GM12875 (cell line): ENCODE measurements at regions not wholly inside any gene's neighbourhood (a gene's known extent, or its start where the extent isn't known, plus 50 kb on each side); places are given as distances from the start of the nearest gene placed in this dataset.

Experiments
- H3K4me3 ChIP-seq: one replicate; pipeline ENCODE4 v1.5.1; 2011; ENCODE audit warnings: low read depth, low read length, control low read depth
- TF ChIP-seq, protein P1 (sequence below): IDR thresholded peaks from 2 replicates; pipeline ENCODE4 v1.5.1; 2011; ENCODE audit warnings: low read depth, mild to moderate bottlenecking, control low read depth, inconsistent platforms, low read length, moderate library complexity, borderline replicate concordance; ENCODE audit not compliant: insufficient read depth

DNA sequence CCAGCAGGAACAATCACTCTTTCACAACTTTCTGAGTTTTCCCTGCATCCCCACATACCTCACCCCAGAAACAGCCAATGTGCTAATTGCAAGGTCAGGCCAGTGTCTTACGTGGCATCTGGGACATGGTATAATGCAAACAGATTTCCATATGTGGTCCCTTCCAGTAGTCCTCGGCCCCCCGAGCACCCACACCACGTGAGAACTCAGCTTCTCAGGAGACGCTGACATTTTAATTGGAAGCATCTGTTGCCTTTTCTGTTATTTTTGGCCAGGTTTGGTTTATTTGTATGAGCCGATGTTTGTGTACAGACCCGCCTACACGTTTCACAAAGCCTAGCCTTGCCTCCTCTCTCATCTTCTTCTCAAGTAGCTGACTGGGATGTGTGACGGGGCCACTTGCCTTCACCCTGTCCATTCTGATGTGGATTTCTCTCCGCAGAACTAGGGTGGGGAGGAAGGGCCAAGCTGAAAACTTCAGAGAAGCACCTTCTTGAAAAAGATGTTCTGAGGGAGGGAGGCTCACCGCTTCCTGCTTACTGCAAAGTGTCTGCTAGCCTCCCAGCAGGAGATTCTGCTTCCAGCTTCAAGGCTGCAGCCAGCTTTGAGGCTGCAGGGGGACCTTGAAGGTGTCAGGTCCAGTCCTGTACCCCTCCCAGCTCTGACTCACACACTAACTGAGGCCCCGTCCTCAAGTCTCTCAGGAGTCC is 109.6 kb upstream of the SLC14A2 start:
- H3K4me3 ChIP-seq, result no peak overlapping the region
- TF ChIP-seq, protein P1, sequence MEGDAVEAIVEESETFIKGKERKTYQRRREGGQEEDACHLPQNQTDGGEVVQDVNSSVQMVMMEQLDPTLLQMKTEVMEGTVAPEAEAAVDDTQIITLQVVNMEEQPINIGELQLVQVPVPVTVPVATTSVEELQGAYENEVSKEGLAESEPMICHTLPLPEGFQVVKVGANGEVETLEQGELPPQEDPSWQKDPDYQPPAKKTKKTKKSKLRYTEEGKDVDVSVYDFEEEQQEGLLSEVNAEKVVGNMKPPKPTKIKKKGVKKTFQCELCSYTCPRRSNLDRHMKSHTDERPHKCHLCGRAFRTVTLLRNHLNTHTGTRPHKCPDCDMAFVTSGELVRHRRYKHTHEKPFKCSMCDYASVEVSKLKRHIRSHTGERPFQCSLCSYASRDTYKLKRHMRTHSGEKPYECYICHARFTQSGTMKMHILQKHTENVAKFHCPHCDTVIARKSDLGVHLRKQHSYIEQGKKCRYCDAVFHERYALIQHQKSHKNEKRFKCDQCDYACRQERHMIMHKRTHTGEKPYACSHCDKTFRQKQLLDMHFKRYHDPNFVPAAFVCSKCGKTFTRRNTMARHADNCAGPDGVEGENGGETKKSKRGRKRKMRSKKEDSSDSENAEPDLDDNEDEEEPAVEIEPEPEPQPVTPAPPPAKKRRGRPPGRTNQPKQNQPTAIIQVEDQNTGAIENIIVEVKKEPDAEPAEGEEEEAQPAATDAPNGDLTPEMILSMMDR, result no peak

DNA sequence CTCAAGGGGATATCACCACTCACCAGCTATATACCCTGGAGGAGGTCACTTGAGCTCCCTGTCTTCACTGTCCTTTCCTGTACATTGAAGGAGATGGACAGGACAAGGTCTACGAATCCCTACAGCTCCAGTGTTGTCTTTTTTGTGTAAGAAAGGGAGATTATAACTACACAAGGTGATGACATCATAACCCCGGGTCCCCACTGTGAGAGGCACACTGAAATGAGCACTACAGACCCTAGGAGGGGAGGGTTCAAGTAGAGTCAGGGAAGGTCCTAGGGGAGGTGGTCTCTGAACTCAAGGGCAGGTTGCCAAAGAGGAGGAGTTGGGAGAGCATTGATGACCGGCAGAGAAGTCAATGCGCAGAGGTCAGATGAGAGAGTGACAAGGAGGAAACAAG is 108.3 kb upstream of the SLC14A2 start:
- TF ChIP-seq, protein P1, result no peak
- H3K4me3 ChIP-seq, result no peak overlapping the region

DNA sequence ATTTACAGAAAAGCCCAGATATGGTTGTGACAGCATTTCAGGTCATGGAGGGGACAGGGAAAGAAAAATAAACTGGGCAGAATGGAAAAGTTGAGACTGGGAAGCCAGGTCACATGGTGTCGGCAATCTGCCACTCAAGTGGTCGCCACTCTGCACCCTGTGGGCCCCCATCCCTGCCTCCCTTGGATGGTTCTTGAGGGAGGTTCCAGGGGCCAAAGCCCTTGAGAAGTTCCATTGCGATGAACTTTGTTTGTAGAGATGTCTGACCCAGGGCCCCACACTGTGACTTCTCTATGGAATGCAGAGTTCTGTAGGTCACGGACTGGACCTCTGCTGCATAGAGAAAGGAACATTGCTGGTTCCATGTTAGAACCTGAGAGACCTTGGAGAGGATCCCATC is 105.7 kb upstream of the SLC14A2 start:
- TF ChIP-seq, protein P1, result no peak
- no peak overlapping the region for H3K4me3 ChIP-seq

DNA sequence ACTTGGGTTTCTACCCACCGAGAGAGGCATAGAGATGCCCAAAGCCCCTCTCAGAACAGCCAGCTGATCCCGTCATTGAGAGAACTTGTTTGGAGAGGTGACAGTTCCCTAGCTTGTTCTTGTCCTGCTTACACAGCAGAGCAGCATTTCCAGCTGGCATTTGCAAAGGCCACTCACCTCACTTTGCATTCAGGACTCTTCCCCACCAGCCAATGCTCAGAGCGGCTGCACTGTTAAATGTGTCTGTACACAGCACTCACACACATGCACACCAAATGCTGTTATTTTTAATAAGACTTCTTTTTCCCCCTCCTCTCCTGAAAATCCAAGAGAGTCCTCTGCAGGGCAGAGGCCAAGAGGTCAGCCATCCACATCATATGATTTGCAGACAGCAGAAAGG is 104.6 kb upstream of the SLC14A2 start:
- TF ChIP-seq, protein P1, result no peak
- H3K4me3 ChIP-seq, result no peak overlapping the region

DNA sequence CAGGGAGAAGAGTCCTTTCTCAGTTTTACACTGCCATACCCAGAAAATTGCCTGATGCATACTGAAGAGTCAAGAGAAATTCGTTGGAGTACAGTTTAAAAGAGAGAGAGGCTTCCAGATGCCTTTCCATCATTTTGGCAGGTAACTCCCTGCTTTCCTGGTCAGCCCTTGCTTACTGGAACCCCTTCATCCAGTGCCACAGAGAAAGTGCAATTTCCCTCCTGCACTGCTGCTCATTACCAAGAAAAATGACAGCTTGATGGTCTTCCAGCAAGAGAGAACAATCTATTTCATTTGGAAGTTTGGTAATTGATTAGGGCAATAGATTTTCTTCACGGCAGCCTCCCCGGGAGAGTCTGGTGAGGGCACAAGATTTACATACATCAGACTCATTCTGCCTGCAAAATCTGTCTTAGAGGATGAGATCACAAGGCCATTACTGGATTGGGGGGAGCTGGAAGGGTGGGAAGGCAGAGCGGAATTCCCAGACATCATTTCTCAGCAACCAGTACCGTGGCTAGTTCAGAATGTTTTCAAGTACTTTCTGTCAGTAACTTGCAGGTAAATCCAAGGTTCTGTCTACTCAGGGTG is 102.8 kb upstream of the SLC14A2 start:
- H3K4me3 ChIP-seq, result no peak overlapping the region
- TF ChIP-seq, protein P1, result no peak

DNA sequence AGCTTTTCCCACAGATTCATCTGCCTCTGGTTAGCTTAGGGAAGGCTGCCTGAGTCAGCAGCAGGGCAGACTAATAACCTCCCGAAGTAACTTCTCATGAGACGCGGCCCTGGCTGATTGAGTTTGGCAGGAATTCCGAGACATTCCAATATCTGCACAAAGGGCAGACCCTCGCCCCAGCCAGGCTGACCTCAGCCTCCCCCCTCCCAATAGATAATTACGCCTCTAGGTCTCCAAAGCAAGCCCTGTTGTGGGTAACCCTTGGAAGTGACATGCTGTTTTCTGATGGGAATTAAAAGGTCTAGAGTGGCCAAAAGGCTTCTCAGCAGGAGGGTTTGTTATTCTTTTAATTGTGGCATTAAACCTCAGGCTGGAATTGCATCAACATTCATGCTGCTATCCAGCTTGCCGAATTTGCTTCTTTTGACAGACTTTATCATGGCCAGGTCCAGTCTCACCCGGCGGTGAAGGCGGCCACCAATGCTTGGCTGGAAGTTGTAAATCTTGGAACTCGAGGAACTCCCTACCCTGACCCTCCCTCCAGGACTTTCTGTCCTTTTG is 98.0 kb upstream of the SLC14A2 start:
- TF ChIP-seq, protein P1, result no peak
- no peak overlapping the region for H3K4me3 ChIP-seq

DNA sequence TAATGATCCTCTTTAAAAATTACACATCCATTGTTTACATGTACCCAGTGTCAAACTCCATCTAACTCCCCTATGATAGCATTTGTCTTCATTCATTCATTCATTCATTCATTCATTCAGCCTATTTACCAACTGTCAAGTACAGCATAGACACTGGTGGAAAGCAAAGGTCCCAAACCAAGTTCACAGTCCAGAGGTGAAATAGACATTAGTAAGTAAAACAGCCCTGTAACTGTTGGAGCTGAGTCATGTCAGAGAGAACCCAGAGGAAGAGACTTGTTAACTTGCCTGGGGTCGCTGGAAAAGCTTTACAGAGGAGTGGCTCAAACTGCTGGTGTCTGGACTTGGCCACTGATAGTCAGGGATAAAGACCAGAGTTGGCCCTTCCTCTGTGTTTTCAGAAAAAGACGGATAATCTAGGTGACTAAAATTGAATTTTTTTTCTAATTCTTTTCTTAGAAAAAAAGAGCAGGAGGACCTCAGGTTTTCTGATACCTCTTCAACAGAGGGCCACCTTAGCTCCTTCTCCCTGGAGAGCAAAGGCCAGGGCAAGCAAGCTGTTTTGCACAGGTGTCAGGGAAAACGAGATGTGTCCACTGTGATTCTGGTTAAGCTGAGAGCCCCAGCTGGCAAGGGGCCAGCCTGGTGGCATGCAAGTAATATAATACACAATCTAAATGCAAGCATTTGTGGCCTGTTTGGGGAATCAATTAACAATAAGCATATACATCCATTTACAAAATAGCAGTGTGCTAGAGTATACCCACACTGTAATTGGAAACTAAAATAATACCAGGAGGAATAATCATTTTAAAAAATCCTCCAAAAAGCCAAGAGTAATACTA is 96.7 kb upstream of the SLC14A2 start:
- H3K4me3 ChIP-seq, result no peak overlapping the region
- TF ChIP-seq, protein P1, result no peak
